ENCODE measurements at regions not wholly inside any gene's neighbourhood (a gene's known extent, or its start where the extent isn't known, plus 50 kb on each side); places are given as distances from the start of the nearest gene placed in this dataset.

DNA sequence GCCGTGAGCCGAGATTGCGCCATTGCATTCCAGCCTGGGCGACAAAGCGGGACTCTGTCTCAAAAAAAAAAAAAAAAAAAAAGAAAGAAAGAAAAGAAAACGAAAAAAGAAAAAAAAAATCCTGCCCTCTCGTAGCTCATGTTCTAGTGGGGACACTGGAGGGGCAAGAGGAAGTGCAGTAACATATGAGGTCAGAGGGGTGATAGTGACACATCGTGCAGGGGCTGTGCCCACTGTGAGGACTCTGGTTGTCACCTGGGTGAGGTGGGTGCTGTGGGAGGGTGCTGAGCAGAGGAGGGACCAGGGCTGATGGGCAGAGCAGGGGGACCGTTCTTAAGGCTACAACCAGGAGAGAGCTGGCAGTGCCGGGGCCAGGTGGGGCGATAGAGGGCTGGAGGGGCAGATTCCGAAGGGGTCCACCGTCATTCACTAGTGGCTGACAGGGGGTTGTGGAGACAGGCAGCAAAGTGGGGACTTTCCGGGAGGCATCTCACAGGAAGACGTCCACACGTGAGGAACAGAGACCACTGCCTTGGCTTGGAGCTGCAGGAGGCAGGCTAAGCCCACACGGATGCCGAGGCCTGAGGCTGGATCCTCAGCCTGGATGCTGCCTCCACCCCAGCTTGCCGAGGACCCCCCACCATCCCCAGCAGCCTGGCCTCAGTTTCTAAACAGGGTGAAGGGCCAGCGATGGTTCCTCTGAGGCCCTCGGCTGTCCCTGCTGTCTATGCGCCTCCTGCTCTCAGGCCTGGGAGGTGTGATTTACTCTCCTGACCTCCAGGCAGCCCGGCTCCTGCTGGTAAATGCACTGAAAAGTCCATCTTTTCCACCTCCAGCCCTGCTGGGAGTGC, 154.3 kb upstream of the IQSEC1 start:
- DNase-seq (ENCODE audit: low spot score), result no peak

DNA sequence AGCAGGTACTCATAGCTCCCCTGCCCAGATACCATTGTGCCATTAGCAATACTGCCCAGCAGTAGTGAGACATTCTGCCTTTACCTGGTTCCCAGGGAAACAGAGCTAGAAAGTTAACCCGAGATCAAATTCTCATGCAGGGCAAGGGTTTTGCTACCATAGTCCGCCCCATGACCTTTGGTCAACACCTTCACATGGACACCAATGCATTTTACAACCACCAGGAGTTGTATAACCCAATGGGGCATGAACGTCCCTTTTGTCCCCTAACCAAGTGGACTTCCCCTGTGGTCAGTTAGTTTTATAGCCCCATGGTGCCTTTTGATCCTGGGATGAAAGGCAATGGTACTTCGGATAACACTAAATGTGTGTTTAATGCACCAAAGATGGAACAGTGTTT, 151.7 kb upstream of the IQSEC1 start:
- DNase-seq (ENCODE audit: low spot score), result no peak

DNA sequence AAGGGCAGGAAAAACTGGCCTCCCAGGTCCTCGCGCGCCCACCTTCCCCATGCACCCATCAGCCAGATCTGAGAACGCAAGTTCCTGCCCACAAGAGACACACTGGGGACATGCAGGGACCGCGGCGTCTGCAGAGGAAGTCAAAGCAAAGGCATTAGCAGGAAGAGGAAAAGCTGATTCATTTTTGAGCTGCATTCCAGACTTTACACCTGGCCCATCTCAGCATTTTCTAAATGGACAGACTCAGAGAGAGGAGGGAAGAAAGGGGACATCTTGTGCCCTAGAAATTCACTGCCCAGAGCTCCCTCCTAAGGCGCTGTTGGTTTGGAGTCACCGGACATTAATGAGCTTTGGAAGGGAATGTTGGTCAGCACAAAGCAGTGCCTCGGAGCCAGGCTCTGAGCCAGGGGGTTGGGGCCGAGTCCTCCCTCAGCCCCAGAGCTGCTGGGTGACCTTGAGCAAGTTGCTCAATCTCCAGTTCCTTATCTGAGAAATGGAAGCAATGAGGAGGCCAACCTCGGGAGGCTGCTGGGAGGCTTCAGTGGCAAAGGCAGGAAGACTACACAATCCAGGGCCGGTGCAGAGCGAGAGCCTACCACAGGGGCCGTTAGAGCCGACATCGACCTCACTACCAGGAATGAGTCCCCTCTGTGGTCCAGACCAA, 150.5 kb upstream of the IQSEC1 start:
- peak; percentile 83 for DNase-seq (ENCODE audit: low spot score)

DNA sequence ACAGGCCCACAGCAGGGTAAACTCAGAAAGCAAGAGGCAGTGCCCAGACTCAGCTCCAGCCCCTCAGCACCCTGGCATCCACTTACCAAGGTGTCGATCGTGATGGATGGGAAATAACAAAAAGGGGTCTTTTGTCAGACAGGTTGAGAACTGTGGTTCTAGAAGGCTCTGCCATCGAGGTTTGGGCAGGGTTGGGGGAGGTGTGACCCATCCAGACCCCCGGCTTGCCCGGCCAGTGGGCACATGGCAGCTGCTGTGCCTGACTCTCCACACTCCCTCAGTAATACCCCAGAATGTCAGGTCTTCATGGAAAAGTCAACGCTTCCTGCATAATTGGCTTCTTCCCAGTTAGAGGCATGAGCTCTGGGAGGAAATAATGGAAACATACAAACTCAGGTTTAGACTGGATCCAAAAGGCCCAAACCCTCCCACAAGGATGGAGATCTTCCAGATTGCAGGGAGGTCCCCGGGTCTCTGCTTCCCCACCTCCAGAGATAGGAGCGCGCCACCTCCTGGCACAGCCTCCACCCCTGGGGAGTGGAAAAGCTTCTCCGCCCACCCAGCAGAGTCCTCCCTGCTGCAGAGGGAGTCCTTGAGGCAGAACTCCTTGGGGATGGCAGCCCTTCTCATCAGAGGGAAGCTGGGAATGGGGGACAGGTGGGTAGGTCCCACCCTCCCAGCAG, 149.8 kb upstream of the IQSEC1 start:
- DNase-seq (ENCODE audit: low spot score), result no peak

DNA sequence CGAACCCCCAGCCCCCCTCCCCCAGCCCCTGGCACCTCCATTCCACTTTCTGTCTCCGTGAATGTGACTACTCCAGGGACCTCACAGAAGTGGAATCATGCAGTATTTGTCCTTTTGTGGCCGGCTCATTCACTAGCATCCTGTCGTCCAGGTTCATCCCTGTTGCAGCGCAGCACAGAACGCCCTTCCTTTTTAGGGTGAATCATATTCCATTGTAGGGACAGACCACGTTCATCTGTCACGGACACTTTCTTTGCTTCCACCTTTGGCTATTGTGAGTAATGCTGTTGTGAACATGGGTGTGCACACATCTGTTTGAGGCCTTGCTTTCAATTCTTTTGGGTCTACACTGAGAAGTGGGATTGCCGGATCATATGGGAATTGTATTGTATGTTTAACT, 148.9 kb upstream of the IQSEC1 start:
- DNase-seq (ENCODE audit: low spot score), result no peak

DNA sequence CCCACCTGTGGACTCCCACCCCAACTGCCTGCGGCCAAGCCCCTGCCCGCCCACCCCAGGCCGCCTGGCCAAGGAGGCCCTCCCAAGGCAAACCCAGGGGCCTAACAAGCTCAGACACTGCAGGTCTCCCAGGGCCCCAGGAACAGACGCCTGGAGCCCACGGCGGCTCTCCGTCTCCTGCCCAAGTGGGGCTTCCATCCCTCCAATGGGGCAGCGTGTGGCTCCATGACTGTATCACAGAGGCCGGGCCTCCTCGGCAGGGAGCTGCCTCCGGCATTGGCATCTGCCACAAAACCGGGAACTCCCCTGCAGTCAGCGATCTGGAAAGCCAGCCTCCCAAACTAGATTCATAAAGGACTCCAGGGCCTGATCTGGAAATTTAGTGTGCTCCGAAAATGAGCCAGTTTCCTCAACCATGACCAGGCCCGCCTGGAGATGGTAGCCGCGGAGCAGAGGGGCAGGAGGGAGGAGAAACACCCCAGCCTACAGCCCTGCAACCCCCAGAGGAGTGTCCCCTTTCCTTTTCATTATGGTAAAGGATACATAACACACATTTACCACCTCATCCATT, 148.3 kb upstream of the IQSEC1 start:
- no peak for DNase-seq (ENCODE audit: low spot score)

DNA sequence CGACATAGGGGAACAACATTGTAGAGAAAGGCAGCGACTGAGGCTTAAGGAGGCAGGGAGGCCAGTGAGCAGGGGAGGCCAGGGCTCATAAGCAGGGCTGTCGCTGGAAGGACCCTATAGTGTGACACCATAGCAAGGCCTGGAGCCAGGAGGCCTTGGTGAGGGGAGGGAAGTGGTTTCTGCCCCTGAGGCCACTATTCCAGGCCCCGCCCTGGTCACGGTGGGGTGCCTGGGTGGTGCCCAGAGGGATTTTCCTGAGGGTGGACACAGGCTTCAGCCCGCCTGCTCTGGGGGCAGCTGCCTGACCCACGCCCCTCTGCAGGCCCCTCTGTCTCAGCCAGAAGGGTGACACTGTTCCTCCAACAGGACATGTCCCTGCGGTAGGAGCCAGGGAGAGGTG, 147.8 kb upstream of the IQSEC1 start:
- DNase-seq (ENCODE audit: low spot score), result no peak

DNA sequence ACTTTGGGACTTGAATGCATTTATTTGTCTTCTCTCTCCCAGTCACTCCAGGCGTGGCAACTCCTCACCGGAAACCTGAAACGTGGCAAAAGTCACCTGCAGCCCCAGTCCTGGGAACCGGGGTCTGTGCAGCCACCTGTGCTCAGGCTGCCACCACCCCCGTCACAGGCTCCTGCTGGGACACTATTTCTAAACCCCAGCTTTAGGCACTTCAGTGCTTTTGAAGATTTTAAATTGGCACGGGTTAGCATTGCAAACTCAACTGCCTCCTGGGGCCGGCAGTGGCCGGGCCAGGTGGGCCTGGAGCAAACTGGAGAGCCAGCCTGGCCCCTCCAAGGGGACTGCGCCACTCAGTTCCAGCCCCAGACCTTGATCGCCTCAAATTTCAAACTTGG, 146.7 kb upstream of the IQSEC1 start:
- DNase-seq (ENCODE audit: low spot score), result no peak

DNA sequence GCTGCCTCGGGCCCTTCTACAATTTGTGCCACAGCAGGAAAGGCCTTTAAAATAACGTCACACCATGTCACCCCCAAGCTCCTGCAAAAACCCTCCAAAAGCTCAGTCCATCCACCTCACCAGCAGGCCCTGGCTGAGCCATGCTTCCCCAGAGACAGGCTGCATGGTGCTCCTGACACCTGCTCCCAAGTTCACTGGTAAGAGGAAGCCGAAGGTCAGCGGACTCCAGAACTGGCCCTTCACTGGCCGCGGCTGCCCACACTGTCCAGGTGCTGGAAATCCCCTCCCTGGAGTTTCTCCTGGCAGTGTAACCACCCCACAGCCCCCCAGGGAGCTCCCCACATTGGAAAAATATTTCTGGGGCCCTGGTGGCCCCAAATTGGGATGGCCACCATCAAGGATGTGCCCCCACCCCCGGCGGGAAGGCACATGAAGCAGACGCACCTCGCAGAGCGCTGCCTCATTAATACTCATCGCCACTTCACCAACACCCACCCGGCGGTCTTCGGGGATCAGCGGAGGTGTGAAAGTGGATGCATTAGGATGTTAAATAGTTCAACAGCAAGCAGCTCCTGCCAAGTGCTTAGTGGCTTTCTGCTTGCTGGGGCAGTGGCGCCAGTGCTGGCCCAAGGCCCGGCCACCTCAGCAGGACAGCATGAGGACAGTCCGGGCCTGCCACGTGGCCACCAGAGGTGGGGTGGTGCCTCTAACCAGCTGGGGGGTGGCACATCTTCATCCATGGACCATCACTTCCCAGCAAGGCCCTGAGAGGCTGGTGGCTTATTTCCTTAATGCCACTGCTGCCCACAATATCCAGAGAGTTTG, 146.1 kb upstream of the IQSEC1 start:
- DNase-seq (ENCODE audit: low spot score), result no peak

DNA sequence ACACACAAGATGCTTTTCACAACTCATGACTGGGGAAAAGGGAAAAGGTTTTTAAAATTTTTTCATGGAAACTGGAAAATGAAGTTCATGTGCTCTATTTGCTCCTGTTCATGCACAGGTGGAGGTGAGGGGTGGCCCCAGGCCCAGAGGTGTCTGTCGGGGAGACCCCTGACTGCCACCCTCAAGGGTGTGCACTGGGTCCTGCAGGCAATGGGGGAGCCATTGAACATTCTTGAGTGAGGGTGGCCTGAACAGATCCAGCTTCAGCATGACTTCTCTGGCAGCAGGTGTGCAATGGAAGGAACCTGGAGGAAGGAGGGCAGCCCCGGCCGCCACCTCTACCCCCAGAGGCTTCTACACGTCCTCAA, 145.3 kb upstream of the IQSEC1 start:
- no peak for DNase-seq (ENCODE audit: low spot score)

DNA sequence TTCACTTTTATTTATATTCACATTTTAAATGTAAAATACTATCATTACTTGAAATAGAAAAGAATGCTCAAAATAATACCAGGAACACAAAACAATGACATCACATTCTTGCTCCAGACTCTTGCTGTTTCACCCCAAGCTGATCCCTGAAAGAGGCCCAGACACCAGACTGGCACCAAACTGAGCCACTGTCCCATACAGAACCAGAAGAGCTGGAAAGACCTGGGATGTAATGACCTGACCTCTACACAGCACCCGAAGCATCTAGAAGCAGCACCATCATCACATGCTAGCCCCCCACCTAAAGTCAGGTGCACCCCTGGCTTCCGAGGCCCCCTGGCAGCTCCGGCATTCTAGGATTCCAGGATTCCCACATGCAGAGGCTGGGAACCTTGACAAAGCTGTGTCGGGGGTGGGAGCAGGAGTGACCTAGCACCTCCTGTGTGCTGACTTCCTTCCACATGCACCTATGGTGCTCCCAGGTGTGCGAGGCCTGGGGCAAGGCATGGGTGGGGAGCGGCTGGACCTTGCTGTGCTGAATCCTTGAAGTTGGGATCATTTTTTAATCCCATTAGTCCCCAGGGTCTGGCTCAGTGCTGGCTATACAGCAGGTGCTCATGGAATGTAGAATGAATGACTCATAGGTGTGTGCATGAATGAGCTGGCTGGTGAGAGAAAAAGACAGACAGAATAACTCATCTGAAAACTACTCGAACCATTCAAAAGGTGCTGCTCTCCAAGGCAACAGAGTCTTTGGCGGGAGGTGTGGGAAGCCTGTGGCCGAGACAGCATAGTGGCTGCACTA, 144.7 kb upstream of the IQSEC1 start:
- peak; percentile 77 for DNase-seq (ENCODE audit: low spot score)

DNA sequence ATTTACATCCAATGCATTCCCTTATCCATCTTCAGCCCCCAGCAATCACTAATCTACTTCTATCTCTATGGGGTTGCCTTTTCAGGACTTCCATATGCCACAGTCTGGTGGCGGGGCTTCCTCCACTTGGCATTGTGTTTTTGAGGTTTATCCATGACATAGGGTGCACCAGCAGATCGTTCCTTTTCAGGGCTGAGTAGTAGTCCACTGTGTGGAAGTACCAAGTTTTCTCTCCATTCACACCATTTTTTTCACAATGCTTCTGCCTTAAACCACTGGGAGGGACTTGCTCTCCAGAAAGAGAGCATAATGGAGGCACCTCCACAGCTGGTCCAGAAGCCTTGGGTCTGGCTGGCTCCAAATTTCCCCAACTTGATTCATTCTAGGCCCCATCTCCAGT, 144.0 kb upstream of the IQSEC1 start:
- DNase-seq (ENCODE audit: low spot score), result no peak

DNA sequence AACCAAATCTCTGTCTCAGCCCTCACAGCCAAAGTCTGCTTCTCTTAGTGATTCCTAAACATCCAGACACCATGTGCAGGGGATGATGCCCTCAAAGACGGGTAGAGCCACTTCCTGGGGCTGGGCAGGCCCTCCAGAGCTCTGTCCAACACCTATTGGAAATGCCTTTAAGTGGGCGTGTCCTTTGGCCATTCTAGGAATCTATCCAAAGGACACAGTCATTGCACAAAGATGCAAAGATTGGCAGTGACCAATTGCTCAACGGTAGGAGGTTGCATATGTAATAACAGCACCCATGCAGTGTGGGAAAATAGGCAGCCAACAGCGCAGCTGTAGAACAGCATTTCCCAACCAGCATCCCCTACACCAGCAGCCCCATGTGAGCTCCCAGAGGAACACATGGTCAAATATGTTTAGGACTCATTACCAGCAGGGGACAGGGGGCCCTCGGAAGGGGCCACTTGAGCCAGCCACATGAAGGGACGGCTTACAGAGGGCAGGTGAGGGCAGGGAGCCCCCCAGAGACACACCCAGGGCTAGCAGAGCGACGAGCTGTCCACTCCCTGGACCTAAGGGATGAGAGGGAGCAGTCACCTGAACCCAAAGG, 142.8 kb upstream of the IQSEC1 start:
- no peak for DNase-seq (ENCODE audit: low spot score)

DNA sequence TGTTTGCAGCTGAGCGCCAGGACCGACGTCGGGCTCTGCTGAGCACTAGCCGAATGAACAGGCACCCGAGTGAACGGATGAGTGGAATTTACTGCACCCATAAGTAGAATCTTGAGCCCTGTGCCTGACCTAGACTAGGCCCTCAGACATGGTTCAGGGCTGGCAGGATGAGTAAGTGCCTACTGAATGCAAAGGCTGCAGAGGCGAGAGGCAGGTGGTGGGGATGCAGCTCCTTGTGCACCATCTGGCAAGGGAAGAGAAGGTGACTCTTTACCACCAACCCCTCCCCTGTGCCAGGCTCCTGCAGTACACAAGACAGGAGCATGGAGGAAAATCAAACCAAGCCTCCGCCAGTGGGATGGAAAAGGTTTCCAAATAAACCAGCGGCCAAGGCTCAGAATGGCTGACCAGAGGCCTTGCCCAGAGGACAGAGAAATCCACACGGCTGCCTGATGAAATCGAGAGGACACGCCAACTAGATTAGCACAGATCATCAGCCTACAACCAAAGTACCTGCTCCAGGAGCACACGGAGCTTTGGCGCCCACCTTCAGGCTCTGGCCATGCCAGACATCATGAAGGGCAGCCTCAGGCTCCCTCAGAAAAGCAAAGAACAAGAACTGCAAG, 141.7 kb upstream of the IQSEC1 start:
- DNase-seq (ENCODE audit: low spot score), result no peak

DNA sequence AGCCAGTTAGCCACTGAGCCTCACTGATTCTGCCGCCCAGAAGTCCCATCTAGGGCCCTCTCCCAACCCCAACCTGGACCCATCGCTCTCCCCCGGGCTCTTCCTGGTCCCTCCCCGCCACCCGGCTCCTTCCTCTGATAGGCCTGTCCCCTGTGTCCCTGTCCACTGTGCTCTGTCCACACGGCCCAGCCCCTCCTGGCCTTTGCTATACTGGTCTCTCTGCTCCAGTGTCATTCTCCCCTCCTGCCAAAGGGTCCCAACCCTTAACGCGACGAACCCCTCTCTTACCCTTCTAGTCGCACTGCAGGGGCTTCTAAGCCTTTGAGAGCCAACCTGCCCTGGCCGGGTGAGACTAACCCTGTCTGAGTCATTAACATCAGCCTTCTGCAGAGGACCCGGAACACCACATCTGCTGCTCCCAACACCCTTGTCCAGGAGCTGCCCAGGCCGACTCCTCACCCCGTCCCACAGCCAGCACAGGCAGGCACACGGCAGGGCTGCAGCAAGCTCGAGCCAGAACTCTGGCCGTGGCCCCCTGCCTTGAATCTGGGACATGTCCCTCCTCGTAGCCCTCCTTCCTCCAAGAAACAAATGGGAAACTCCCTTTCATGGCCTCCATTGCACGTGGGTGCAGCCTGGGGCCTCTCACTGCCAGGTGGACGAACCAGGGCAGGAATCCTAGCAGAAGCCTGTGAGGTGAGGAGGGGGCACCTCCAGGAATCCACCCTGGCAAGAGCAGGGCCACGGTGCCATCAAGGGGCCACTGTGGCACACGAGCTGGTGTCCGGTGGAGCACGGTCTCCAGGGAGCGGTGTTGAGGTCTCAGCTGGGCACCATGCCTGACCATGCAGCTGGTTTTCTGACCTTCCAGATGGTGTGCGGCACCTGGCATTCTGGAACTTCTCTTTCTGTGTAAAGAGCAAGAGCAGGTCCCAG, 140.9 kb upstream of the IQSEC1 start:
- DNase-seq (ENCODE audit: low spot score), result no peak

DNA sequence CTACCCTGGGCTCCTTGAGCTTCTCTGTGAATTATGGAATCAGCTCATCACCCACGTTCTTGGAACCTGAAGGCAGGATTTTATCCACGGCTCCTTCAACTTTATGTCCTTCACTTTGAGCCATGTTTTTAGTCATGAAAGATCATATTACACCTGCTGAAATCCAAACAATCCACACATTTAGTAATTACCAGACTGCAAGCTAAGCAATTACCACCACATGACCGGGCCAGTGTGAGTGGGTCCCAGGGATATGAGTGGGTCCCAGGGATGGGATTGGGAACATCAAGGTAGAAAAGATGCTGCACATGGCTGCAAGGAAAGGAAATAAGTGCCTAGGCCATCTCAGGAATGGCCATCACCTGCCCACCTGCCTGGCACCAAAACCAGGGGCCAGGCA, 140.3 kb upstream of the IQSEC1 start:
- no peak for DNase-seq (ENCODE audit: low spot score)

DNA sequence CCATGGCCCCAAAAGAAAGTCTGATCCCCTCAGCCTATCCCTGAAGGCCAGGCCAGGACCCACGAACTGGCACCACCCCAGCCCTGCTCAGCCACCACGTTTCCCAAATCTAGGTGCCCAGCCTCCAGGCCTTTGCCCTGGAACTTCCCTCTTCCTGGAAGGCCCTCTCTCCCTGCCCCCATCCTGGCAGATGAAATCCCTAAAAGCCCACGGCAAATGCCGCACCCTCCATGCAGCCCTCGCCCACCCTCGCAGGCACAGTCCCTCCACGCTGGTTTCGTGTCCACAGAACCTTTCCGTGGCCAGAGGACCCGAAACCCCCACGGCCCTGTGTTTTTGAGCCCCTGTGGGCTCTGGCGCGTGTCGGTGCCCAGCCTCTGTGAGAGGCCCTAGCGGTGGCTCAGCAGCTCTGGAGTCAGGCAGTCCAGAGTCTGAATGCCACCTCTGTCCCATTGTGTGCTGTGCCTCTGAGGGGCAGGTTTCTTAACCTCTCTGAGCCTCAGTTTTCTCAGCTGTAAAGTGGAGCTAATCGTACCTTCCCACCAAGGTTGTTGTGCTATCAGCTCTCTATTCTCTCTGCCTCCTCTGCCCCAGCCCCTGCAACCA, 138.5 kb upstream of the IQSEC1 start:
- no peak for DNase-seq (ENCODE audit: low spot score)

DNA sequence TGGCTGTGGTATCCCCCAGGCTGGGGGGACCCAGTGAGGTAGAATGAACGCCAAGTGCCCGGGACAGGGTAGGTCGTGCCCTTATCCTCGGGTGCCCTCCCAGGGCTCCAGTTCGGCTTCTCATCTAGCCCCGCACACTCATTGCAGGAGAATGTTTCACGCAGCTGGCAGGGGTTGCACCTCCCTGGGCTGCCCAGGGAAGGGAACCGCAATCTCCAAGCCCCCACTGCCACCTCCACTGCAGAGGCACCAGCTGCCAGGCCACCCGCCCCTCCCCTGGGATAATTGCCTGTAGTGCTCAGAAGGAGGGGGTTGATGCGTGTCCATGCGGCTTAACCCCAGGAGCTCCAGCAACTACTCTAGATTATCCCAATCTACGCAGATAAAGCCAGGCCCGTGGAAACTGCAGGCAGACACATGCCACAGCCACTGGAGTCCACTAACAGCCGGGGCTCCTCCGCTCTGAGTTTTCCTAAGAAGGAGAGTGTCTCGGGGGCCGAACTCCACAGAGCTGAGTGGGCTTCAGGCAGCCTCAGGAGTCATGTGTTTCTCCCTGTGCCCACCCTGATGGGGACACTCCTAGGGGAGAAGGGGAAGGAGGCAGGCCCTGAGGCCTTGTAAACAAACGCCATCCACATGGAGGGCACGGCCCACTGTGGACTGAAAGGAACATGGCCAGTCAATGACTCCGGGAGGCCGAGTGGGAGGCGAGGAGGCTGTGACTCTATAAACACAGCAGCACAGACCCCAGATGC, 137.2 kb upstream of the IQSEC1 start:
- DNase-seq (ENCODE audit: low spot score), result no peak

Measured in kidney capillary endothelial cell (primary cell).